Right ventricle myocardium inferior (tissue), 1 donor: ENCODE measurements at regions not wholly inside any gene's neighbourhood (a gene's known extent, or its start where the extent isn't known, plus 50 kb on each side); places are given as distances from the start of the nearest gene placed in this dataset.

ENCODE experiments used
- ATAC-seq: fragments of 200-7000 bp; cut with Tn5 transposase; one replicate; pipeline ENCODE4 v1.9.1; 2020; ENCODE audit warnings: mild to moderate bottlenecking, moderate library complexity
- DNase-seq: peaks from one replicate; pipeline ENCODE4 v3.0.0; 2021; ENCODE audit errors: missing footprints
- intact Hi-C: fragments of 100-400 bp; cut with DNase I; formaldehyde crosslinking; loops from one replicate; pipeline ENCODE4 v1.11.0; 2022
- donor health status: DM: no; HTN: yes; CAD: no; lungs with severe emphysema.

GRCh38 chr15:93730724-93731123 is 500.6 kb upstream of the MCTP2 start:
- DNase-seq: no peak
- no peak for ATAC-seq
- intact Hi-C loops: no loop called here

GRCh38 chr15:93722165-93722564 is 509.2 kb upstream of the MCTP2 start:
- ATAC-seq (no peak), DNase-seq (no peak)
- intact Hi-C loops: no loop called here

- intact Hi-C loops: no loop called here
- DNase-seq (no peak), ATAC-seq (no peak)
Observed at GRCh38 chr15:93720607-93721006, 510.8 kb upstream of the MCTP2 start.

- ATAC-seq (no peak), DNase-seq (no peak)
- intact Hi-C loops: no loop called here
Observed at GRCh38 chr15:93719921-93720351, 511.4 kb upstream of the MCTP2 start.

GRCh38 chr15:93716615-93717231 is 514.6 kb upstream of the MCTP2 start:
- intact Hi-C loops: no loop called here
- ATAC-seq (no peak), DNase-seq (no peak)

GRCh38 chr15:93709708-93710107 is 521.7 kb upstream of the MCTP2 start:
- intact Hi-C loops: no loop called here
- ATAC-seq (no peak), DNase-seq (no peak)

GRCh38 chr15:93708724-93709445 is 522.5 kb upstream of the MCTP2 start:
- no peak for ATAC-seq

GRCh38 chr15:93707751-93708150 is 523.6 kb upstream of the MCTP2 start:
- no peak for DNase-seq
- no peak for ATAC-seq
- intact Hi-C loops: no loop called here

More at GRCh38 chr15:93708724-93709445, 522.5 kb upstream of the MCTP2 start:
- DNase-seq: no peak
- intact Hi-C loops: no loop called here

GRCh38 chr15:93706495-93707292 is 524.7 kb upstream of the MCTP2 start:
- ATAC-seq (no peak), DNase-seq (no peak)
- intact Hi-C loops: no loop called here

- ATAC-seq: no peak
- intact Hi-C loops: no loop called here
- no peak for DNase-seq
Observed at GRCh38 chr15:93705753-93706455, 525.5 kb upstream of the MCTP2 start.

GRCh38 chr15:93703092-93703739 is 528.1 kb upstream of the MCTP2 start:
- intact Hi-C loops: no loop called here
- no peak for DNase-seq
- ATAC-seq: no peak

- DNase-seq (no peak), ATAC-seq (no peak)
- intact Hi-C loops: no loop called here
Observed at GRCh38 chr15:93700051-93700450, 531.3 kb upstream of the MCTP2 start.

- ATAC-seq (no peak), DNase-seq (no peak)
- intact Hi-C loops: no loop called here
Observed at GRCh38 chr15:93694033-93694432, 537.3 kb upstream of the MCTP2 start.

GRCh38 chr15:93683651-93684050 is 547.7 kb upstream of the MCTP2 start:
- DNase-seq (no peak), ATAC-seq (no peak)
- intact Hi-C loops: no loop called here

GRCh38 chr15:93671387-93671943 is 559.9 kb upstream of the MCTP2 start:
- ATAC-seq (no peak), DNase-seq (no peak)
- intact Hi-C loops: no loop called here

GRCh38 chr15:93670931-93671330 is 560.4 kb upstream of the MCTP2 start:
- intact Hi-C loops: no loop called here
- no peak for DNase-seq
- no peak for ATAC-seq

- peak; percentile 92 for ATAC-seq
- no peak for DNase-seq
- intact Hi-C loops: no loop called here
Observed at GRCh38 chr15:93664213-93664956, 567.0 kb upstream of the MCTP2 start.
